Cardiac muscle cell (in vitro differentiated cells and primary cell): ENCODE measurements at regions not wholly inside any gene's neighbourhood (a gene's known extent, or its start where the extent isn't known, plus 50 kb on each side); places are given as distances from the start of the nearest gene placed in this dataset.

Source experiments
- DNase-seq, 2 donors: peaks; one replicate each; pipeline versions ENCODE4 v3.0.0 to v3.0.0-alpha.2; 2010 to 2017; ENCODE audit warnings: low read depth in 1 of 2, low spot score in 1 of 2
- H3K27ac ChIP-seq: fragments of 200-600 bp; sonication (generic); 2 replicates; pipeline ENCODE4 v1.5.1; 2016
- H3K27me3 ChIP-seq: fragments of 200-600 bp; sonication (generic); 2 replicates; pipeline ENCODE4 v1.6.0; 2016; ENCODE audit warnings: control low read depth
- H3K36me3 ChIP-seq: fragments of 200-600 bp; sonication (generic); 2 replicates; pipeline ENCODE4 v1.5.1; 2016; ENCODE audit warnings: control low read depth
- H3K4me1 ChIP-seq: fragments of 200-600 bp; sonication (generic); 2 replicates; pipeline ENCODE4 v1.8.1; 2017; ENCODE audit warnings: low read depth, mild to moderate bottlenecking, mixed run types
- H3K4me3 ChIP-seq: fragments of 200-600 bp; sonication (generic); 2 replicates; pipeline ENCODE4 v1.5.1; 2016; ENCODE audit warnings: mild to moderate bottlenecking
- H3K9me3 ChIP-seq: fragments of 200-600 bp; sonication (generic); 2 replicates; pipeline ENCODE4 v1.5.1; 2017; ENCODE audit warnings: low read depth, mild to moderate bottlenecking, control low read depth
- CTCF ChIP-seq: IDR thresholded peaks from 2 replicates; pipeline ENCODE4 v1.5.1; 2012; ENCODE audit warnings: low read depth, mild to moderate bottlenecking, low read length

GRCh38 chr6:137958811-137959565, 91.9 kb downstream of the TNFAIP3 start:
- Histone ChIP-seq H3K9me3 (no peaks in the 10 kb centered on the region), H3K27ac (no peak overlapping the region), H3K4me3 (no peak overlapping the region), H3K36me3 (no peaks in the 10 kb centered on the region), H3K4me1 (no peaks in the 10 kb centered on the region), H3K27me3 (no peaks in the 10 kb centered on the region)
- peak in 1 of 2 donors; percentile 49 for DNase-seq
- no peak for TF ChIP-seq CTCF

GRCh38 chr6:137962725-137963124, 95.7 kb downstream of the TNFAIP3 start:
- Histone ChIP-seq H3K36me3 (no peaks in the 10 kb centered on the region), H3K9me3 (no peaks in the 10 kb centered on the region), H3K27me3 (no peaks in the 10 kb centered on the region), H3K4me1 (no peaks in the 10 kb centered on the region), H3K4me3 (no peak overlapping the region), H3K27ac (no peak overlapping the region)
- no peak for DNase-seq
- no peak for TF ChIP-seq CTCF

- no peak overlapping the region for H3K4me3 ChIP-seq
- no peaks in the 10 kb centered on the region for H3K36me3 ChIP-seq
- no peaks in the 10 kb centered on the region for H3K4me1 ChIP-seq
- TF ChIP-seq CTCF = no peak
- no peaks in the 10 kb centered on the region for H3K9me3 ChIP-seq
- H3K27ac ChIP-seq = no peak overlapping the region
- DNase-seq = no peak
- H3K27me3 ChIP-seq = no peaks in the 10 kb centered on the region
Measured at GRCh38 chr6:137964876-137965275, 97.8 kb downstream of the TNFAIP3 start.

GRCh38 chr6:137967689-137968454, 100.8 kb downstream of the TNFAIP3 start:
- DNase-seq = peak in 1 of 2 donors; percentile 73
- no peak for TF ChIP-seq CTCF
- Histone ChIP-seq H3K4me1 (no peaks in the 10 kb centered on the region), H3K9me3 (no peaks in the 10 kb centered on the region), H3K27ac (no peak overlapping the region), H3K27me3 (no peaks in the 10 kb centered on the region), H3K4me3 (no peak overlapping the region), H3K36me3 (no peaks in the 10 kb centered on the region)

GRCh38 chr6:137968455-137968804, 101.4 kb downstream of the TNFAIP3 start:
- no peak for DNase-seq
- H3K27ac ChIP-seq = no peak overlapping the region
- TF ChIP-seq CTCF = no peak
- H3K4me1 ChIP-seq = no peaks in the 10 kb centered on the region
- no peak overlapping the region for H3K4me3 ChIP-seq
- H3K36me3 ChIP-seq = no peaks in the 10 kb centered on the region
- H3K27me3 ChIP-seq = no peaks in the 10 kb centered on the region
- no peaks in the 10 kb centered on the region for H3K9me3 ChIP-seq
